Gastroesophageal sphincter (tissue), 3 donors: ENCODE measurements at regions not wholly inside any gene's neighbourhood (a gene's known extent, or its start where the extent isn't known, plus 50 kb on each side); places are given as distances from the start of the nearest gene placed in this dataset.

ENCODE experiments used
- CTCF ChIP-seq, 4 experiments: fragments of 200-600 bp in 2 of 4; fragments of 450-650 bp in 2 of 4; sonication (generic) in 1 of 4; IDR thresholded peaks; one replicate each; pipeline ENCODE4 v1.5.1; 2017 to 2019; ENCODE audit warnings: antibody characterized with exemption in 4 of 4, mild to moderate bottlenecking in 2 of 4, moderate library complexity in 2 of 4
- EP300 ChIP-seq: sonication (generic); formaldehyde crosslinking; IDR thresholded peaks from one replicate; pipeline ENCODE4 v1.6.1; 2017; ENCODE audit warnings: antibody characterized with exemption, mild to moderate bottlenecking
- POLR2A ChIP-seq, 2 donors: fragments of 450-650 bp; IDR thresholded peaks; one replicate each; pipeline ENCODE4 v1.6.1; 2017; ENCODE audit warnings: antibody characterized with exemption in 2 of 2, mild to moderate bottlenecking in 2 of 2, moderate library complexity in 1 of 2
- POLR2AphosphoS5 ChIP-seq: sonication (generic); formaldehyde crosslinking; IDR thresholded peaks from one replicate; pipeline ENCODE4 v1.6.1; 2017; ENCODE audit warnings: antibody characterized with exemption

GRCh38 chr2:196391149-196391479 lies 219.7 kb upstream of the STK17B start:
- no peak for TF ChIP-seq CTCF (IDR thresholded peaks at IDR 0.05)
- TF ChIP-seq POLR2A (IDR thresholded peaks at IDR 0.05) = no peak
- TF ChIP-seq EP300 = no peak
- TF ChIP-seq POLR2AphosphoS5 = no peak
